H1 (cell line): ENCODE measurements at regions not wholly inside any gene's neighbourhood (a gene's known extent, or its start where the extent isn't known, plus 50 kb on each side); places are given as distances from the start of the nearest gene placed in this dataset.

Experiments used
- CHD1 ChIP-seq: IDR thresholded peaks from 2 replicates; pipeline ENCODE4 v1.6.1; 2012; ENCODE audit warnings: low read depth, low read length, improper control_type of control experiment
- CHD2 ChIP-seq: IDR thresholded peaks from 2 replicates; pipeline ENCODE4 v1.6.1; 2012; ENCODE audit warnings: low read length, improper control_type of control experiment
- CTCF ChIP-seq, 3 experiments: IDR thresholded peaks; 1 replicate in 2 of 3; 2 replicates in 1 of 3; pipeline versions ENCODE4 v1.5.1 to v1.6.1; 2011; ENCODE audit warnings: low read length in 3 of 3, mild to moderate bottlenecking in 3 of 3, inconsistent platforms in 2 of 3, low read depth in 1 of 3, moderate library complexity in 1 of 3; ENCODE audit not compliant: insufficient read depth in 1 of 3; ENCODE audit errors: control extremely low read depth in 1 of 3
- EZH2 ChIP-seq: fragments of 200-600 bp; sonication (generic); IDR thresholded peaks from 2 replicates; pipeline ENCODE4 v1.7.1; 2012; ENCODE audit warnings: low read depth, mild to moderate bottlenecking, moderate library complexity, low read length, inconsistent platforms; ENCODE audit not compliant: severe bottlenecking
- MAX ChIP-seq: IDR thresholded peaks from 2 replicates; pipeline ENCODE4 v1.6.1; 2012; ENCODE audit warnings: inconsistent platforms
- POLR2A ChIP-seq, 2 experiments: IDR thresholded peaks; 1 replicate in 1 of 2; 2 replicates in 1 of 2; pipeline ENCODE4 v1.6.1; 2011; ENCODE audit warnings: low read depth in 2 of 2, low read length in 2 of 2, mild to moderate bottlenecking in 2 of 2; ENCODE audit errors: control extremely low read depth in 1 of 2
- ZNF274 ChIP-seq: IDR thresholded peaks from 2 replicates; pipeline ENCODE4 v1.7.0; 2012; ENCODE audit warnings: low read length, borderline replicate concordance; ENCODE audit errors: extremely low read depth

- TF ChIP-seq CTCF (IDR thresholded peaks at IDR 0.05; ENCODE audit: control extremely low read depth in 1 of 3, insufficient read depth in 1 of 3, low read depth in 1 of 3, low read length in 3 of 3) (no peak), CHD2 (no peak), EZH2 (no peak), POLR2A (IDR thresholded peaks at IDR 0.05; ENCODE audit: control extremely low read depth in 1 of 2, low read depth in 2 of 2, low read length in 2 of 2) (no peak), CHD1 (no peak), MAX (no peak), ZNF274 (no peak)
Measured at GRCh38 chr19:28430214-28430613, 782.7 kb downstream of the UQCRFS1 start.
